Liver (tissue), 3 donors: ENCODE measurements at regions not wholly inside any gene's neighbourhood (a gene's known extent, or its start where the extent isn't known, plus 50 kb on each side); places are given as distances from the start of the nearest gene placed in this dataset.

Experiments used
- FOXA1 ChIP-seq: IDR thresholded peaks from 2 replicates; pipeline ENCODE4 v1.6.1; 2016; ENCODE audit warnings: antibody characterized with exemption
- HNF4A ChIP-seq, 2 donors: conservative IDR thresholded peaks; 2 replicates each; pipeline ENCODE4 v1.6.1; 2016; ENCODE audit warnings: antibody characterized with exemption in 2 of 2, mild to moderate bottlenecking in 2 of 2
- RAD21 ChIP-seq, 2 donors: IDR thresholded peaks; 2 replicates each; pipeline ENCODE4 v1.6.1; 2016; ENCODE audit warnings: antibody characterized with exemption in 2 of 2, mild to moderate bottlenecking in 2 of 2
- TAF1 ChIP-seq: conservative IDR thresholded peaks from 2 replicates; pipeline ENCODE4 v1.6.1; 2016; ENCODE audit warnings: antibody characterized with exemption, mild to moderate bottlenecking
- YY1 ChIP-seq: IDR thresholded peaks from 2 replicates; pipeline ENCODE4 v1.6.1; 2016; ENCODE audit warnings: antibody characterized with exemption, mild to moderate bottlenecking
- TF ChIP-seq, protein P1 (sequence below): fragments of 150-350 bp; IDR thresholded peaks from 2 replicates; pipeline ENCODE4 v1.5.1; 2017; ENCODE audit warnings: improper control_type of control experiment, low read depth, low read length; ENCODE audit not compliant: missing input control
- TF ChIP-seq, protein P2 (sequence below): IDR thresholded peaks from 2 replicates; pipeline ENCODE4 v1.6.1; 2016; ENCODE audit warnings: antibody characterized with exemption
- TF ChIP-seq, protein P3 (sequence below): IDR thresholded peaks from 2 replicates; pipeline ENCODE4 v1.6.1; 2016; ENCODE audit warnings: antibody characterized with exemption, mild to moderate bottlenecking
- donor health status: healthy.
- donor health status: healthy.

DNA sequence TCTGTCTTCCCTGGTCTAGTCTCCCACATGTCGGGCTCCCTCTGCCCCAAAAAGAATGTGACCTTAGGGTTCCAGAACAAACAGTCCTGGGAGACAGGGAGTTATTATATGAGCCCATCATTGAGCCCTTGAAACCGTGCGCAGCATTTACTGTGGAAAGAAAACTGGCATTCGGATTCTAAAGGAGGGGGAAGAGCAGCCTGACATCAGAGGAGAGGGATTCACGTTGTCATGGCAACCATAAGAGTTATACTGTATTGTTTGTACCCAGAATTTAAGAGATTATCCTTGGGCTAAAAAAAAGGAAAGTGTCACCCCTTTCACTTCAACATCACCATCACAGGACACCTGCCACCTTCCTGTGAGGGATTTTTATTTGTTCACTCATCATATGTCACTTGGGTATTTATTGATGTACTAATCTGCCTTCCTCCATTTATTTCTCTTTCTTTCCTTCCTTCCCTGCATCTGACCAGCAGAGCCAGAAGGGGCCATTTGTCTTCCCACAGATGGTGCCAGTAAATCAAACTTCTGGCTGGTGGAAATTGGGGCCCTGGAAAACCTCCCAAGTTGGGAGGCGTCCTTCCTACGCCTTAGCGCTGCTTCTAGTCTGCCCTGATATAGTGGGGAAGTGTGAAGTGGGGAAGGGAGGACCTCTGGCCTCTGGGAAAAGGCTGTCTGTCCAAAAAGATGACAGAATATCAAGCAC lies 64.9 kb upstream of the FRMPD3 start:
- TF ChIP-seq, protein P1, sequence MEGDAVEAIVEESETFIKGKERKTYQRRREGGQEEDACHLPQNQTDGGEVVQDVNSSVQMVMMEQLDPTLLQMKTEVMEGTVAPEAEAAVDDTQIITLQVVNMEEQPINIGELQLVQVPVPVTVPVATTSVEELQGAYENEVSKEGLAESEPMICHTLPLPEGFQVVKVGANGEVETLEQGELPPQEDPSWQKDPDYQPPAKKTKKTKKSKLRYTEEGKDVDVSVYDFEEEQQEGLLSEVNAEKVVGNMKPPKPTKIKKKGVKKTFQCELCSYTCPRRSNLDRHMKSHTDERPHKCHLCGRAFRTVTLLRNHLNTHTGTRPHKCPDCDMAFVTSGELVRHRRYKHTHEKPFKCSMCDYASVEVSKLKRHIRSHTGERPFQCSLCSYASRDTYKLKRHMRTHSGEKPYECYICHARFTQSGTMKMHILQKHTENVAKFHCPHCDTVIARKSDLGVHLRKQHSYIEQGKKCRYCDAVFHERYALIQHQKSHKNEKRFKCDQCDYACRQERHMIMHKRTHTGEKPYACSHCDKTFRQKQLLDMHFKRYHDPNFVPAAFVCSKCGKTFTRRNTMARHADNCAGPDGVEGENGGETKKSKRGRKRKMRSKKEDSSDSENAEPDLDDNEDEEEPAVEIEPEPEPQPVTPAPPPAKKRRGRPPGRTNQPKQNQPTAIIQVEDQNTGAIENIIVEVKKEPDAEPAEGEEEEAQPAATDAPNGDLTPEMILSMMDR, result no peak
- no peak for TF ChIP-seq RAD21 (IDR thresholded peaks at IDR 0.05)
- TF ChIP-seq FOXA1, result no peak
- no peak for TF ChIP-seq TAF1
- TF ChIP-seq YY1, result no peak
- no peak for TF ChIP-seq HNF4A (conservative IDR thresholded peaks at IDR 0.05)
- TF ChIP-seq, protein P2, sequence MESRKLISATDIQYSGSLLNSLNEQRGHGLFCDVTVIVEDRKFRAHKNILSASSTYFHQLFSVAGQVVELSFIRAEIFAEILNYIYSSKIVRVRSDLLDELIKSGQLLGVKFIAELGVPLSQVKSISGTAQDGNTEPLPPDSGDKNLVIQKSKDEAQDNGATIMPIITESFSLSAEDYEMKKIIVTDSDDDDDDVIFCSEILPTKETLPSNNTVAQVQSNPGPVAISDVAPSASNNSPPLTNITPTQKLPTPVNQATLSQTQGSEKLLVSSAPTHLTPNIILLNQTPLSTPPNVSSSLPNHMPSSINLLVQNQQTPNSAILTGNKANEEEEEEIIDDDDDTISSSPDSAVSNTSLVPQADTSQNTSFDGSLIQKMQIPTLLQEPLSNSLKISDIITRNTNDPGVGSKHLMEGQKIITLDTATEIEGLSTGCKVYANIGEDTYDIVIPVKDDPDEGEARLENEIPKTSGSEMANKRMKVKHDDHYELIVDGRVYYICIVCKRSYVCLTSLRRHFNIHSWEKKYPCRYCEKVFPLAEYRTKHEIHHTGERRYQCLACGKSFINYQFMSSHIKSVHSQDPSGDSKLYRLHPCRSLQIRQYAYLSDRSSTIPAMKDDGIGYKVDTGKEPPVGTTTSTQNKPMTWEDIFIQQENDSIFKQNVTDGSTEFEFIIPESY, result no peak
- TF ChIP-seq, protein P3, sequence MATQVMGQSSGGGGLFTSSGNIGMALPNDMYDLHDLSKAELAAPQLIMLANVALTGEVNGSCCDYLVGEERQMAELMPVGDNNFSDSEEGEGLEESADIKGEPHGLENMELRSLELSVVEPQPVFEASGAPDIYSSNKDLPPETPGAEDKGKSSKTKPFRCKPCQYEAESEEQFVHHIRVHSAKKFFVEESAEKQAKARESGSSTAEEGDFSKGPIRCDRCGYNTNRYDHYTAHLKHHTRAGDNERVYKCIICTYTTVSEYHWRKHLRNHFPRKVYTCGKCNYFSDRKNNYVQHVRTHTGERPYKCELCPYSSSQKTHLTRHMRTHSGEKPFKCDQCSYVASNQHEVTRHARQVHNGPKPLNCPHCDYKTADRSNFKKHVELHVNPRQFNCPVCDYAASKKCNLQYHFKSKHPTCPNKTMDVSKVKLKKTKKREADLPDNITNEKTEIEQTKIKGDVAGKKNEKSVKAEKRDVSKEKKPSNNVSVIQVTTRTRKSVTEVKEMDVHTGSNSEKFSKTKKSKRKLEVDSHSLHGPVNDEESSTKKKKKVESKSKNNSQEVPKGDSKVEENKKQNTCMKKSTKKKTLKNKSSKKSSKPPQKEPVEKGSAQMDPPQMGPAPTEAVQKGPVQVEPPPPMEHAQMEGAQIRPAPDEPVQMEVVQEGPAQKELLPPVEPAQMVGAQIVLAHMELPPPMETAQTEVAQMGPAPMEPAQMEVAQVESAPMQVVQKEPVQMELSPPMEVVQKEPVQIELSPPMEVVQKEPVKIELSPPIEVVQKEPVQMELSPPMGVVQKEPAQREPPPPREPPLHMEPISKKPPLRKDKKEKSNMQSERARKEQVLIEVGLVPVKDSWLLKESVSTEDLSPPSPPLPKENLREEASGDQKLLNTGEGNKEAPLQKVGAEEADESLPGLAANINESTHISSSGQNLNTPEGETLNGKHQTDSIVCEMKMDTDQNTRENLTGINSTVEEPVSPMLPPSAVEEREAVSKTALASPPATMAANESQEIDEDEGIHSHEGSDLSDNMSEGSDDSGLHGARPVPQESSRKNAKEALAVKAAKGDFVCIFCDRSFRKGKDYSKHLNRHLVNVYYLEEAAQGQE, result no peak
